HG03039 (cell line): ENCODE measurements at regions not wholly inside any gene's neighbourhood (a gene's known extent, or its start where the extent isn't known, plus 50 kb on each side); places are given as distances from the start of the nearest gene placed in this dataset.

Experiments used
- ATAC-seq: cut with Tn5 transposase; IDR thresholded peaks from one replicate; pipeline ENCODE4 v1.9.1; 2021; ENCODE audit warnings: mild to moderate bottlenecking, moderate library complexity; ENCODE audit not compliant: unreplicated experiment

- ATAC-seq: no peak
Observed at GRCh38 chr6:104579310-104579863, 280.3 kb downstream of the HACE1 start.

GRCh38 chr6:104575536-104575935 lies 284.2 kb downstream of the HACE1 start:
- ATAC-seq: no peak

GRCh38 chr6:104574135-104574750 lies 285.5 kb downstream of the HACE1 start:
- ATAC-seq: no peak

GRCh38 chr6:104573350-104573749 lies 286.4 kb downstream of the HACE1 start:
- no peak for ATAC-seq

- ATAC-seq: no peak
Observed at GRCh38 chr6:104572901-104573300, 286.8 kb downstream of the HACE1 start.

- ATAC-seq: no peak
Observed at GRCh38 chr6:104566411-104566810, 293.3 kb downstream of the HACE1 start.

GRCh38 chr6:104563306-104563705 lies 296.4 kb downstream of the HACE1 start:
- ATAC-seq: no peak

GRCh38 chr6:104559435-104560202 lies 300.1 kb downstream of the HACE1 start:
- no peak for ATAC-seq

GRCh38 chr6:104558746-104559145 lies 301.0 kb downstream of the HACE1 start:
- no peak for ATAC-seq

- ATAC-seq: no peak
Observed at GRCh38 chr6:104548297-104548696, 311.4 kb downstream of the HACE1 start.

- no peak for ATAC-seq
Observed at GRCh38 chr6:104541411-104541810, 318.3 kb downstream of the HACE1 start.

- ATAC-seq: no peak
Observed at GRCh38 chr6:104540743-104541142, 319.0 kb downstream of the HACE1 start.

GRCh38 chr6:104539173-104539572 lies 320.5 kb downstream of the HACE1 start:
- no peak for ATAC-seq

- no peak for ATAC-seq
Observed at GRCh38 chr6:104537872-104538271, 321.8 kb downstream of the HACE1 start.

GRCh38 chr6:104537180-104537579 lies 322.5 kb downstream of the HACE1 start:
- no peak for ATAC-seq

- ATAC-seq: no peak
Observed at GRCh38 chr6:104532462-104532861, 327.3 kb downstream of the HACE1 start.

GRCh38 chr6:104531646-104532045 lies 328.1 kb downstream of the HACE1 start:
- no peak for ATAC-seq

- no peak for ATAC-seq
Observed at GRCh38 chr6:104527761-104528415, 331.8 kb downstream of the HACE1 start.

- no peak for ATAC-seq
Observed at GRCh38 chr6:104527311-104527710, 332.4 kb downstream of the HACE1 start.

- ATAC-seq: no peak
Observed at GRCh38 chr6:104526376-104526775, 333.3 kb downstream of the HACE1 start.

- ATAC-seq: peak; percentile 98
Observed at GRCh38 chr6:104525677-104526322, 333.9 kb downstream of the HACE1 start.
